BLaER1 (cell line): ENCODE measurements at regions not wholly inside any gene's neighbourhood (a gene's known extent, or its start where the extent isn't known, plus 50 kb on each side); places are given as distances from the start of the nearest gene placed in this dataset.

Experiments
- H3K27ac ChIP-seq: shearing (Covaris generic); formaldehyde crosslinking; 2 replicates; pipeline ENCODE4 v1.8.1; 2022
- H3K27me3 ChIP-seq: shearing (Covaris generic); formaldehyde crosslinking; 2 replicates; pipeline ENCODE4 v1.8.1; 2022
- H3K36me3 ChIP-seq: shearing (Covaris generic); formaldehyde crosslinking; 2 replicates; pipeline ENCODE4 v1.8.1; 2022
- H3K4me1 ChIP-seq: shearing (Covaris generic); formaldehyde crosslinking; 2 replicates; pipeline ENCODE4 v1.8.1; 2022
- H3K4me2 ChIP-seq: shearing (Covaris generic); formaldehyde crosslinking; 2 replicates; pipeline ENCODE4 v1.8.1; 2022
- H3K4me3 ChIP-seq: shearing (Covaris generic); formaldehyde crosslinking; 2 replicates; pipeline ENCODE4 v1.8.1; 2022
- H3K9ac ChIP-seq: shearing (Covaris generic); formaldehyde crosslinking; 2 replicates; pipeline ENCODE4 v1.8.1; 2022
- H3K9me3 ChIP-seq: shearing (Covaris generic); formaldehyde crosslinking; 2 replicates; pipeline ENCODE4 v1.8.1; 2022
- H4K20me1 ChIP-seq: shearing (Covaris generic); formaldehyde crosslinking; 2 replicates; pipeline ENCODE4 v1.8.1; 2022
- Cebpa-rat ChIP-seq: shearing (Covaris generic); IDR thresholded peaks from 2 replicates; pipeline ENCODE4 v1.8.1; 2022

GRCh38 chr12:24759155-24759554 is 189.7 kb downstream of the BCAT1 start:
- no peak for TF ChIP-seq Cebpa-rat
- Histone ChIP-seq H3K27me3 (no peaks in the 10 kb centered on the region), H3K27ac (no peak overlapping the region), H3K9ac (no peak overlapping the region), H4K20me1 (no peaks in the 10 kb centered on the region), H3K36me3 (no peaks in the 10 kb centered on the region), H3K9me3 (no peaks in the 10 kb centered on the region), H3K4me3 (no peak overlapping the region), H3K4me2 (no peak overlapping the region), H3K4me1 (no peaks in the 10 kb centered on the region)

GRCh38 chr12:24756479-24757024 is 192.3 kb downstream of the BCAT1 start:
- H3K4me2 ChIP-seq = no peak overlapping the region
- no peak overlapping the region for H3K4me3 ChIP-seq
- H3K27me3 ChIP-seq = no peaks in the 10 kb centered on the region
- TF ChIP-seq Cebpa-rat = no peak
- H3K27ac ChIP-seq = no peak overlapping the region
- no peaks in the 10 kb centered on the region for H3K4me1 ChIP-seq
- H3K36me3 ChIP-seq = no peaks in the 10 kb centered on the region
- no peaks in the 10 kb centered on the region for H4K20me1 ChIP-seq
- H3K9ac ChIP-seq = no peak overlapping the region
- H3K9me3 ChIP-seq = no peaks in the 10 kb centered on the region

GRCh38 chr12:24754690-24755638 is 193.9 kb downstream of the BCAT1 start:
- no peak overlapping the region for H3K4me2 ChIP-seq

GRCh38 chr12:24752763-24753462 is 196.0 kb downstream of the BCAT1 start:
- Histone ChIP-seq H3K4me2 (no peak overlapping the region), H3K9ac (no peak overlapping the region), H3K27me3 (no peaks in the 10 kb centered on the region), H3K27ac (no peak overlapping the region), H3K4me1 (no peaks in the 10 kb centered on the region), H3K9me3 (no peaks in the 10 kb centered on the region), H4K20me1 (no peaks in the 10 kb centered on the region), H3K4me3 (no peak overlapping the region), H3K36me3 (no peaks in the 10 kb centered on the region)
- no peak for TF ChIP-seq Cebpa-rat

More at GRCh38 chr12:24754690-24755638, 193.9 kb downstream of the BCAT1 start:
- no peak overlapping the region for H3K9ac ChIP-seq
- no peaks in the 10 kb centered on the region for H3K9me3 ChIP-seq
- H4K20me1 ChIP-seq = no peaks in the 10 kb centered on the region
- H3K27ac ChIP-seq = no peak overlapping the region
- no peaks in the 10 kb centered on the region for H3K4me1 ChIP-seq
- no peak overlapping the region for H3K4me3 ChIP-seq
- TF ChIP-seq Cebpa-rat = no peak
- H3K27me3 ChIP-seq = no peaks in the 10 kb centered on the region
- H3K36me3 ChIP-seq = no peaks in the 10 kb centered on the region

GRCh38 chr12:24751181-24751580 is 197.7 kb downstream of the BCAT1 start:
- Histone ChIP-seq H4K20me1 (no peaks in the 10 kb centered on the region), H3K27ac (no peak overlapping the region), H3K4me1 (no peaks in the 10 kb centered on the region), H3K36me3 (no peaks in the 10 kb centered on the region), H3K9me3 (no peaks in the 10 kb centered on the region), H3K27me3 (no peaks in the 10 kb centered on the region), H3K4me3 (no peak overlapping the region), H3K4me2 (no peak overlapping the region), H3K9ac (no peak overlapping the region)
- TF ChIP-seq Cebpa-rat = no peak

- H3K36me3 ChIP-seq = no peaks in the 10 kb centered on the region
- H3K27ac ChIP-seq = no peak overlapping the region
- no peaks in the 10 kb centered on the region for H3K27me3 ChIP-seq
- no peaks in the 10 kb centered on the region for H3K4me1 ChIP-seq
- no peak overlapping the region for H3K9ac ChIP-seq
- H3K9me3 ChIP-seq = no peaks in the 10 kb centered on the region
- no peak overlapping the region for H3K4me2 ChIP-seq
- H4K20me1 ChIP-seq = no peaks in the 10 kb centered on the region
- no peak for TF ChIP-seq Cebpa-rat
- no peak overlapping the region for H3K4me3 ChIP-seq
These were observed 198.6 kb downstream of the BCAT1 start for GRCh38 chr12:24750263-24750662.

GRCh38 chr12:24749171-24749570 is 199.7 kb downstream of the BCAT1 start:
- no peak for TF ChIP-seq Cebpa-rat
- no peaks in the 10 kb centered on the region for H4K20me1 ChIP-seq
- H3K4me3 ChIP-seq = no peak overlapping the region
- H3K36me3 ChIP-seq = no peaks in the 10 kb centered on the region
- H3K27ac ChIP-seq = no peak overlapping the region
- no peaks in the 10 kb centered on the region for H3K9me3 ChIP-seq
- no peaks in the 10 kb centered on the region for H3K4me1 ChIP-seq
- H3K4me2 ChIP-seq = no peak overlapping the region
- H3K9ac ChIP-seq = no peak overlapping the region
- H3K27me3 ChIP-seq = no peaks in the 10 kb centered on the region

GRCh38 chr12:24748326-24748725 is 200.6 kb downstream of the BCAT1 start:
- Histone ChIP-seq H3K27me3 (no peaks in the 10 kb centered on the region), H3K9ac (no peak overlapping the region)
- TF ChIP-seq Cebpa-rat = no peak

GRCh38 chr12:24746864-24747263 is 202.0 kb downstream of the BCAT1 start:
- Histone ChIP-seq H3K9me3 (no peaks in the 10 kb centered on the region), H3K4me1 (peaks cover 11% of the 10 kb centered on the region), H3K27ac (no peak overlapping the region), H3K4me3 (no peak overlapping the region), H3K36me3 (no peaks in the 10 kb centered on the region), H3K4me2 (no peak overlapping the region), H3K27me3 (no peaks in the 10 kb centered on the region), H3K9ac (no peak overlapping the region), H4K20me1 (no peaks in the 10 kb centered on the region)
- no peak for TF ChIP-seq Cebpa-rat

More at GRCh38 chr12:24748326-24748725, 200.6 kb downstream of the BCAT1 start:
- no peaks in the 10 kb centered on the region for H3K4me1 ChIP-seq
- no peaks in the 10 kb centered on the region for H3K36me3 ChIP-seq
- no peaks in the 10 kb centered on the region for H3K9me3 ChIP-seq
- H3K27ac ChIP-seq = no peak overlapping the region
- no peak overlapping the region for H3K4me2 ChIP-seq
- H4K20me1 ChIP-seq = no peaks in the 10 kb centered on the region
- H3K4me3 ChIP-seq = no peak overlapping the region
